HG03064 (cell line): ENCODE measurements at regions not wholly inside any gene's neighbourhood (a gene's known extent, or its start where the extent isn't known, plus 50 kb on each side); places are given as distances from the start of the nearest gene placed in this dataset.
"Not testable (repeated sequence)": the region's sequence is repeated elsewhere in the genome, so short reads cannot be mapped to it uniquely, and the experiment has no call there.

Experiments
- ATAC-seq: cut with Tn5 transposase; IDR thresholded peaks from one replicate; pipeline ENCODE4 v1.9.1; 2021; ENCODE audit warnings: low read depth; ENCODE audit not compliant: unreplicated experiment

DNA sequence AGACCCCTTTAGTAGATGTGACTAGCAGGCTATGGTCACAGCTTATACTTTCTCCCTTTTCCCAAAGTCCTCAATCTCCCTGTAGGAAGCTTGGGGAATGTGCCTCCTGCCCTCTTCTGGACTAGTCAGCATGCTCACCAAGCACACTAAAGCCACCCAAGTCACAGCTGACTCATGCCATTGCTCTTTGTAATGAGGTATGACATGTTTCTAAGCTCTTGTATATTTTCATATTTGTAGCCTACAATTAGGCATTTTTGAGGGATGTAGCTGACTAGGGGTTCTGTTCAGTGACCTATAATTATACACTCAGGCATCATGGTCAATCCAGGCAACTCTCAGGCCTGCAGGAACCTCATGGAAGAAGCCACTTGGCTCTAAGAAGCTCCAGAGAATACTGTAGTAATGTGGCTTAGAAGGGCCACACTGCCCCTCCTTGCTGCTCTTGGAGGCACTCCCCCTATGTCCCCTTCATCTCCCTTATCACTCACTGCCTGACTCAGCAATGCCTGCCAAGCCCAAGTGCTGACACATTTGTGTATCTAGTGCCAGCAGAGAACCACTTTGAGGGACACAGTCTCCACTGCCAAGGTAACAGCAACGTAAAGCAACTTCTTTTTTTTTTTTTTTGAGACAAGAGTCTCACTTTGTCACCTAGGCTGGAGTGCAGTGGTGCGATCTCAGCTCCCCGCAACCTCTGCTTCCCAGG lies 86.2 kb downstream of the RPL27A start:
- no peak for ATAC-seq

GRCh38 chr11:8772571-8773519 lies 90.3 kb downstream of the RPL27A start:
- ATAC-seq: no peak

DNA sequence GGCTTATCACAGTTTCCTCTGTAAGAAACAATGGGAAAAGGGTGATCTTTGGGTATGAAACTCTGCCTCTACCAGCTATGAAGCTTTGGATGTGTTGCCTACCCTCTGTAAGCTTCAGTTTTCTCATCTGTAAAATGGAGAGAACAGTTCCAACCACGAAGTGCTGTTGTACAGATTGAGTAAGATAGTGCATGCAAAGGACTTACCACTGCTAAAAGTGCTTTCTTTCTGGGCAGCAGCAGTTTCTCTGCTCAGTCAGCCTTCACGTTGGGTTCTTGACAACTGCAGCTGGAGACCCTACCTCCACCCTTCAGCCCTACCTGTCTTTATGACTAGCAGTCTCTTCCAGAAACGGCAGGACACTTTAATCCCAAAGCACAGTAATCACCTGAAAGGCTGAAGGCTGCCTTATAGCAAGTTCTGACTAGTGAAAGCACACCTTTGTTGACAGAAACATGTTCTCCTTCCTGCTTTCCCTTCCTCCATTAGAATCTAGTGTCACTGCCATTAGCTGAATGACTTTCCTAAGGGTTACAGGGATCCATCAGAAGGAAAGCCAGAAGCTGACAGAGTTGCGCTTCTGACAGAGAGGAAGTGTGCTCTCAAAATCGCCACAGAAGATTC lies 91.4 kb downstream of the RPL27A start:
- ATAC-seq: no peak

DNA sequence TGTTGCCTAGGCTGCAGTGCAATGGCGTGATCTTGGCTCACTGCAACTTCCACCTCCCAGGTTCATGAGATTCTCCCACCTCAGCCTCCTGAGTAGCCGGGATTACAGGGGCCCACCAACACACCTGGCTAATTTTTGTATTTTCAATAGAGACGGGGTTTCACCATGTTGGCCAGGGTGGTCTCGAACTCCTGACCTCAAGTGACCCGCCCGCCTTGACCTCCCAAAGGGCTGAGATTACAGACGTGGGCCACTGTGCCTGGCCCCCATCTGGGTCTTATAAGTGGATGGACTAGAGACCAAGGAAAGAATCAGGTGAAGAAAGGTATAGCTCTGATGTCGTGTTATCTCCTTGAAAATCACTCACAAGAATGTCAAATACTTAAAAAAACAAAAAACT lies 92.3 kb downstream of the RPL27A start:
- ATAC-seq: not testable (repeated sequence)

- no peak for ATAC-seq
Observed at GRCh38 chr11:8775332-8775731, 92.7 kb downstream of the RPL27A start.

DNA sequence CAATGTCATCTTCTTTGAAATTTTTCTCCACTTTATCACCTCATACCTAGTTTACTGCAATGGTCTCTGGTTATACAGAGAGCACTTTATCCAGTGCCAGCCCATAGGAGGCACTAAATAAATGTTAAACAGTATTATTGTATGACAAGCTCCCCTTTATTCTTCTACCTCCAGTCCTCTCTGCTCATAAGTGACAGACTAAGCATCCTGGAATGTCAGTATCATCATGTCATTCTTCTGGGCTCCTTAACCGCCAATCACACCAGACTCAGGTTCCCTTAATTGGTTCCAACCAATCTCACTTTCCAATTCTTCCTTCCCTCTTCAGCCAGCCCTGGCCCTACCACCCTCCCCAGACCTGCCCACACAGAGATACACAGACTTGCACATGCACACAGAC lies 93.1 kb downstream of the RPL27A start:
- no peak for ATAC-seq

DNA sequence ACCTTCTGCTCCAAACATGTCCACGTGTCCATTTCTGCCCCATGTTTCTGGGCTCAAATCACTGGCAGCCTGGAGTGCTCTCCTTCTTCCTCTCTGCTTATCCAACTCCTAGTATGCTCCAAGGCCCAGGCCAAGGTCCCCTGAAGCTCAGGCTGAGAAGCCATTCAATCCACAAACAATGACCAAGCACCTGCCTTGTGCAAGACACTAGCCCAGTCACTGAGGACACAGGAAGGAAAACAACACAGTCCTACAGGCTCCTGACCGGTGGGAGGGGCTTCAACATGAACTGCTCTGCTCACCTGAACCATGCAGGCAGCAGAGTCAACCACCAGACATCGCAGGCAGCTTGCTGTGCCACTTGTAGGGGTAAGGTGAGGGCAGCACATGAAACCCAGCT lies 93.6 kb downstream of the RPL27A start:
- ATAC-seq: no peak

DNA sequence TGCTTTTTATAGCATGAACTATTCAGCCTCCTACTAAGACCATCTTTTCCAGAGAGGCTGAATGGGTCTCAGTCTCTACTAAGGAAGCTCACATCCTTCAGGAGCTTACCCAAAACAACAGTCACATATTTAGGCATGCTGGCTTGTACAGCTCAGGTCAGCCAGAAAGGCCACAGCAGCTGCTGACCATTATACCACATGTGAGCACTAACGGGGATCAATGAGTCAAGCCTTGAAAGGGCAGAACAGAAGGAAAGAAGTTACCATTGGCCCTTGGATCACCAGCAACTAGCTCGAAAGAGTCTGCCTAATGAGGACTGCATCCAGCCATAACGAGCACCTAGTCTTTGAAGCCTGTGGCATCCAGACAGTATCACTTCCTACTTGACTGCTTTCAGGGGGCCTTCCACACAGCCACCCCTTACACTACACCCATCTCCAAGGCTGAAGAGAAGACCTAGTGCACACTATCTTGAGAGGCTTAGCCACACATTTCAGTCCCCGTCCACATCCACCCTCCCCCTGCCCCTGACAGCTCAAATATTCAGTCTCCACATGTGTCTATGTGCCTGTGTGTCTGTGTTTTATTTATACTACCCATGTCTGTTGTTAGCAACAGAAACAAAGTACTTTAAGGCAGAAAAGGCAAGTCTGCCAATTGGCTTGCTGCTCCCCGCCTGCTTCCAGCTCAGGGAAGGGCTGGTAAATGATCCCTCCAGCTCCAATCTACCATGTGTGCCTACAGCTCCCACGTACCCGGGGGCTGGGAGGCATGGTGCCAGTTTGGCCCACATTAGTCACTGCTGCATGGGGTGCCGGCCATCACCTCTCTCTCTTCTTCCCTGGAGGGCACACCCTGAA lies 95.5 kb downstream of the RPL27A start:
- no peak for ATAC-seq

DNA sequence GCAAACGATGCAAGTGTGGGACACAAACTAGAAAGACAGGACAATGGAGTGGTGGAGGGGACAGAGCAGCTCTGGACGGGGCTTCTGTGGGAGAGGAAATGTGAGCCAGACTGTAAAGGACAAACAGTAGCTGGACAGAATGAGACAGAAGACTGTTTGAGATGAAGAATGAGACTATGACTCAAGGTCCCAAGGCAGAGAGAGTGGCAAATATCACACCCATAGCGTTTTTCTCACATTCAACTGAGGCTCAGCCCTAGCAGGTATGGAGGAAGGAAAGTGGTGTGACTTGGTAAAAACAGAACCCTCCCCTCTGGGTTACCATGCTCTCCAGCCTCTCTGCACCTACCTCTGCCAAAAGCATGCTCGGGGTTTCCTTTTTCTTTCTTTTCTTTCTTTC lies 96.5 kb downstream of the RPL27A start:
- no peak for ATAC-seq

GRCh38 chr11:8779732-8780131 lies 97.1 kb downstream of the RPL27A start:
- ATAC-seq: no peak

- ATAC-seq: no peak
Observed at GRCh38 chr11:8784954-8785353, 102.4 kb downstream of the RPL27A start.

DNA sequence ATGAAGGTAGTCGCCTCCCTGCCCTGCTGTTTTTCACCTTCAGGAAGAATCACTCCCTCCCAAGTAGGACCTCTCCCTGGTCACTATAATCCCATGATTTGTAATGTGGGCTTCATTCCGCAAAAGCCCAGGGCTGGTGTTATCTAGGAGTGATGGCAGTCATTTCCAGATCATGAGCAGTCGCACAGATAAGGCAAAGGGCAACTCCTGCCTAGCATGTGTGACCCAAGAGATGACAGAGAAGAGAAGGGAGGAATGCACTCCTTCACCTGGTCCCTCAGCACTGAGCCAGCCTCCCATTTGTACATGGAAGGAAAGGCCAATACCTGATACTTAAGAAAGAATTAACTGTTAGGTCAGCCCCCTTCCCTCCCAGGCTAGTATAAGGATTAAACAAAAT lies 102.9 kb downstream of the RPL27A start:
- no peak for ATAC-seq

GRCh38 chr11:8785998-8786397 lies 103.4 kb downstream of the RPL27A start:
- ATAC-seq: no peak

- ATAC-seq: no peak
Observed at GRCh38 chr11:8786933-8787332, 104.3 kb downstream of the RPL27A start.

- no peak for ATAC-seq
Observed at GRCh38 chr11:8787372-8787771, 104.8 kb downstream of the RPL27A start.

GRCh38 chr11:8788616-8789015 lies 106.0 kb downstream of the RPL27A start:
- no peak for ATAC-seq

DNA sequence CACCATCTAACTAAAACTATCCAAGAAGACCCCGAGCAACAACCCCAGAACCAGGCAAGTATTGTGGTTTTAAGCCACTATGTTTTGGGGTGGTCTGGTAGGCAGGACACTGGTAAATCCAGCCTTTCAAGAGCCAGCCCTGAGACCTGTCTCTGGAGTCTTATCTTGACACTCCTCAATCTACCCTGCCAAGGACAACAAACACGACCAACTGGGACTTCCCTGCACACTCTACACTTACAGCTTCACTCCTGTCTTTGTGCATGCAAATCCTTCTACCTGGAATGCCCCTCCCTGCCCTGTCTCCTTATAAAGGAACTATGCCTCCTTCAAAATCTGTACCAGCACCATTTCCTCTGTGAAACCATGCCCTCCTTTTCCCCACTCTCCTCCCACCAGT lies 107.3 kb downstream of the RPL27A start:
- no peak for ATAC-seq

GRCh38 chr11:8790968-8791367 lies 108.4 kb downstream of the RPL27A start:
- no peak for ATAC-seq

GRCh38 chr11:8792710-8793109 lies 110.1 kb downstream of the RPL27A start:
- no peak for ATAC-seq

GRCh38 chr11:8793114-8793777 lies 110.7 kb downstream of the RPL27A start:
- no peak for ATAC-seq
